PC-9 (cell line): ENCODE measurements at regions not wholly inside any gene's neighbourhood (a gene's known extent, or its start where the extent isn't known, plus 50 kb on each side); places are given as distances from the start of the nearest gene placed in this dataset.

Experiments
- CTCF ChIP-seq: fragments of 200-600 bp; sonication (generic); conservative IDR thresholded peaks from 2 replicates; pipeline ENCODE4 v1.6.1; 2017; ENCODE audit warnings: mixed run types, antibody characterized with exemption, mild to moderate bottlenecking, moderate library complexity
- EZH2 ChIP-seq: fragments of 200-600 bp; sonication (generic); IDR thresholded peaks from 2 replicates; pipeline ENCODE4 v1.8.0; 2017; ENCODE audit warnings: antibody characterized with exemption, low read depth

GRCh38 chr2:83229443-83229842 is 1229.6 kb downstream of the SUCLG1 start:
- no peak for TF ChIP-seq EZH2
- no peak for TF ChIP-seq CTCF
